ENCODE measurements at regions not wholly inside any gene's neighbourhood (a gene's known extent, or its start where the extent isn't known, plus 50 kb on each side); places are given as distances from the start of the nearest gene placed in this dataset.

DNA sequence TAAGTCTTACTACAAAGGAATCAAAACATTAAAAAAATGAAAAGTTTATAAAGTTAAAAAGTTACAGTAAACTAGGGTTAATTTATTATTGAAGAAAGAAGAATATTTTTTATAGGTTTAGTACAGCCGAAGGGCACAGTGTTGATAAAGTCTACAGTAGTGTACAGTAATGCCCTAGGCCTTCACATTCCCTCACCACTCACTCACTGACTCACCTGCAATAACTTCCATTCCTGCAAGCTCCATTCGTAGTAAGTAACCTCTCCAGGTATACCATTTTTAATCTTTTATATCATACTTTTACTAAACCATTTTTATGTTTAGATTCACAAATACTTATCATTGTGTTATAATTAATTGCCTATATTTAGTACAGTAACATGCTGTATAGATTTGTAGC is 307.5 kb upstream of the FAM241A start:
- H3K27ac ChIP-seq, result no peak overlapping the region
- no peak for TF ChIP-seq ZFX (IDR thresholded peaks at IDR 0.05; ENCODE audit: borderline replicate concordance)
- TF ChIP-seq, protein P1, sequence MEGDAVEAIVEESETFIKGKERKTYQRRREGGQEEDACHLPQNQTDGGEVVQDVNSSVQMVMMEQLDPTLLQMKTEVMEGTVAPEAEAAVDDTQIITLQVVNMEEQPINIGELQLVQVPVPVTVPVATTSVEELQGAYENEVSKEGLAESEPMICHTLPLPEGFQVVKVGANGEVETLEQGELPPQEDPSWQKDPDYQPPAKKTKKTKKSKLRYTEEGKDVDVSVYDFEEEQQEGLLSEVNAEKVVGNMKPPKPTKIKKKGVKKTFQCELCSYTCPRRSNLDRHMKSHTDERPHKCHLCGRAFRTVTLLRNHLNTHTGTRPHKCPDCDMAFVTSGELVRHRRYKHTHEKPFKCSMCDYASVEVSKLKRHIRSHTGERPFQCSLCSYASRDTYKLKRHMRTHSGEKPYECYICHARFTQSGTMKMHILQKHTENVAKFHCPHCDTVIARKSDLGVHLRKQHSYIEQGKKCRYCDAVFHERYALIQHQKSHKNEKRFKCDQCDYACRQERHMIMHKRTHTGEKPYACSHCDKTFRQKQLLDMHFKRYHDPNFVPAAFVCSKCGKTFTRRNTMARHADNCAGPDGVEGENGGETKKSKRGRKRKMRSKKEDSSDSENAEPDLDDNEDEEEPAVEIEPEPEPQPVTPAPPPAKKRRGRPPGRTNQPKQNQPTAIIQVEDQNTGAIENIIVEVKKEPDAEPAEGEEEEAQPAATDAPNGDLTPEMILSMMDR (IDR thresholded peaks at IDR 0.05), result no peak

DNA sequence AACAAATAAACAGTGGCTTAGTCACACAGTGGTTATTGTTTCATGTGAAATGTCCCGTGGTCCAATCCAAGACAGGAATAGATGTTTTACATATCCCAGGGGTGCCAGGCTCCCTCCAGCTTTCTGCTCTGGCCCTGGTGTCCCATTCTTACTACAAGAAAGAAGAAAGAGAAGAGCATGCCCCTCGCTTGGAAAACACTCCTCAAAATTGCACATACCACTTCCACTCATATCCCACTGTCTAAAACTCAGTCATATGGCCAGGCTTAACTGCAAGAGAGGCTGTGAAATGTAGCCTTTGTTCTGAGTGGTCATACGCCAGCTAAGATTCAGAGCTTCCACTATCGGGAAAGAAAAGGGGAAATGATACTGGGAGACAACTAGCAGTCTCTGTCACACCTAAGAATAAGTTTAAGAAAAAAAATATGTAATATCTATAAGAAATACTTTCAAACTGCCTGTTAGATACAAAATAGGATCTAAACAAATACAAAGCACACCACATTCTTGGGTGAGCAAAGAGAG is 306.8 kb upstream of the FAM241A start:
- no peak for TF ChIP-seq ZFX (IDR thresholded peaks at IDR 0.05; ENCODE audit: borderline replicate concordance)
- TF ChIP-seq, protein P1 (IDR thresholded peaks at IDR 0.05), result no peak
- no peak overlapping the region for H3K27ac ChIP-seq

DNA sequence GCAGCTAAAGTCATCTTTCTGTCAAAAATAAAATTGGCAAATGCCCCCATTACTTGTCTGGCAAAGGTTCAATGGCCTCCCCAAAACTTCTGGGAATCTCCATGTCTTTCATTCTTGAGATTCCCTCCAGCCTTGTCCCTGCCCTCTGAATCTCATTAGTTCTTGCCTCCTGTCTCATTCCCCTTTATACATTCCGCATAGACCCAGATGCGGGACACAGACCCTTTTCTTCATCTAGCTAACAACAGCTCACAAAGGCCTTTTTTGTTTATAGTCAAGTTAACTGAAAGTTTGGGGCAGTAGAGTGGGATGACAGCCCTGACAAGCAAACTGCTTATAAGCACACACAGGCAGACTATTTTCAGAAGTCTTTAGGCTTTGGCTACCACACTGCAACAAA is 306.1 kb upstream of the FAM241A start:
- TF ChIP-seq ZFX (IDR thresholded peaks at IDR 0.05; ENCODE audit: borderline replicate concordance), result no peak
- TF ChIP-seq, protein P1 (IDR thresholded peaks at IDR 0.05), result no peak
- H3K27ac ChIP-seq, result no peak overlapping the region

DNA sequence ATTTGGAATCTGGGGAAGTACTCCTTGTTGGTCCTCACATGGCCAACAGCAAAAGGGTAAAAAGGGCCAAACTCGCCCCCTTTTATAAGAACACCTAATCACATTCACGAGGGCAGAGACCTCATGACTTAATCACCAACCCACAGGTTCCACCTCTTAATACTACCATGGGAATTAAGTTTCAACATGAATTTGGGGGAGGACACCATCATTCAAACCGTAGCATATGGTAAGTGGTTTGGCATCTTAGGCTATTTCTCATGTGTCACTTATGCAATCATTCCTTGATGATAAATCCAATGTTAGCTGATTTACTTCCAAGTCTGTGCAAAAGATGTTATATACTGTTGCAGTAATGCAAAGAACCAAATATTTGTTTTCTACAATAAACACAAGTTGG is 302.9 kb upstream of the FAM241A start:
- TF ChIP-seq, protein P1 (IDR thresholded peaks at IDR 0.05), result no peak
- TF ChIP-seq ZFX (IDR thresholded peaks at IDR 0.05; ENCODE audit: borderline replicate concordance), result no peak
- no peak overlapping the region for H3K27ac ChIP-seq

DNA sequence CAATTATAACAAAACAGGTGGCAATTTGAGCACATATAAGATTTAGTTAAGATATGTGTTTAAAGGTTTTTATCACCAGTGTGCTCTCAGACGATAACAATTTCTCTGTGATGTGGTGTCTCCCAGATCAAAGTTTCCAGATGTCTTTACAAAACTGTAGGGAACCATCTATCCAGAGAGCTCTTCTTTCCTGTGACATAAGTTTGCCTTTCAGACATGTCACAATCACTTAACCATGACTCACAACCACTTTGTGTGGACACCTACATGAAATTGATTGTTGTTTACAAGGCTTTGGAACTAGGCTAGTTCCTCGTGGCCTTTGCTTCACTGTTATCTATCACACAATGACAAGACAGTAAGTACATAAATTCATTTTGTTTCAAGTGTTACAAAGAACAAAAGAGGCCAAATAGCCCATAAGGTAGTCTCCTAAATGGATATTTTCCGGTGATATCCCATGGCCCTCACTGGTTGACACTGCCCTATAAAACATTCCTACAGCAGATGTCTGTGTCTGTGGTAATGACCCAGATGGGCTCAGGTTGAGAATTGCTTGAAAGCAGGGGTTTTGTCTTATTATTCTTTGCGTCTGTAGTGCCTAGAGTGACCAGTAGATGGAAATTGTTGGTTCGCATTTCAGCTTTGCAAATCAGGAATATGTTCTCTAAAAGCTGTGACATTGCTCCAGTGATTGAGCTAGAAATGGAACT is 297.8 kb upstream of the FAM241A start:
- TF ChIP-seq, protein P1 (IDR thresholded peaks at IDR 0.05), result peak; percentile 18; the same call in 1 of the 2 replicates
- TF ChIP-seq ZFX (IDR thresholded peaks at IDR 0.05; ENCODE audit: borderline replicate concordance), result no peak

DNA sequence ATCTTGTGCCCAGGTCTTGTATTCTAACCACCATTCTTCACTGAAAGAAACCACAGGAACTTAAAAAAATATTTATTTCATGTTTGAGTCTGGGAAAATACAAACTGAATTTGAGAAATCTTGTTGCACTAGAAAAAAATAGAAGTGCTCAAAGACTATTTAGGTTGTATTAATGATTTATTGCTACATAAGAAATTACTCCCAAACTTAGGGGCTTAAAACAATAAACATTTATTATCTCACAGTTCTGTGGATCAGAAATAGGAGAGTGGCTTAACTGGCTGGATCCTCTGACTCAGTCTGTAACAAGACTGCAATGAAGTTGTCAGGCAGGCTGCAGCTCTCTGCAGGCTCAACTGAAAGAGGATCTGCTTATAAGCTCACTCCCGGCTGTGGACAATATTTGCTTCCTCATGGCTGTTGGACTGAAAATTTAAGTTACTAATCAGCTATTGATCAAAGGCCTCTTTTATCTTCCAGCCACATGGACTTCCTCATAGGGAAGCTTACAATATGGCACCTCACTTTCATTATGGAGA is 295.4 kb upstream of the FAM241A start:
- TF ChIP-seq, protein P1 (IDR thresholded peaks at IDR 0.05), result no peak
- TF ChIP-seq ZFX (IDR thresholded peaks at IDR 0.05; ENCODE audit: borderline replicate concordance), result no peak
- H3K27ac ChIP-seq, result no peak overlapping the region

More for the DNA sequence above, 297.8 kb upstream of the FAM241A start:
- no peak overlapping the region for H3K27ac ChIP-seq

DNA sequence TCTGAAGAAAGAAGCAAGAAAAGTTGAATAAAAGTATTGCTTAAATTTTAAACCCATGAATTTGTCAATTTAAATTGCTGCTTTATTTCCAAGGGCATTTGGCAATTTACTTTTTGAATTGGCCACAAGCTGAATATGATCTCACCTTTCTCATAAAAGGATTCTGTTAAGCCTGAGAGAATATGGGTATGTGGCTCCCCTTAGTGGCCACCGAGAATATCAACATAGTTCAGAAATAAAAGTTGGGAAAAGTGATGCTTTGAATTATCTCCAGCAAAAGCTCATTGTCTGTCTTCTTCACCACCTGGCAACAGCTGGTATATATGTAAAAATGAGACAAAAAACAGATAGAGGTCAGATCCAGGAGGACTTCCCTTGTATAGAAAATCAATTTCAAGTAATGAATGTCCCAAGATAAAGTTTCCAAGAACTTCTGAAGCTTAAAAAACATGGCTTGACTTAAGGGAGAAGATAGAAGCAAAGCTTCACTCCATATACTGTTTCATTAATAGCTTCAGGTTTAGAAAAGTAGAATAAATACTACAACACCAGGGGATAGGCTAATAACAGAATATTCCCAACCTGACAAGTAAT is 290.7 kb upstream of the FAM241A start:
- H3K27ac ChIP-seq, result no peak overlapping the region

More for the DNA sequence above, 290.7 kb upstream of the FAM241A start:
- TF ChIP-seq ZFX (IDR thresholded peaks at IDR 0.05; ENCODE audit: borderline replicate concordance), result no peak
- TF ChIP-seq, protein P1 (IDR thresholded peaks at IDR 0.05), result peak; percentile 87
